Astrocyte of the hippocampus (primary cell): ENCODE measurements at regions not wholly inside any gene's neighbourhood (a gene's known extent, or its start where the extent isn't known, plus 50 kb on each side); places are given as distances from the start of the nearest gene placed in this dataset.
"Not testable (repeated sequence)": the region's sequence is repeated elsewhere in the genome, so short reads cannot be mapped to it uniquely, and the experiment has no call there.

Experiments used
- DNase-seq: peaks from one replicate; pipeline ENCODE4 v3.0.0; 2011; ENCODE audit warnings: low read depth, low spot score

DNA sequence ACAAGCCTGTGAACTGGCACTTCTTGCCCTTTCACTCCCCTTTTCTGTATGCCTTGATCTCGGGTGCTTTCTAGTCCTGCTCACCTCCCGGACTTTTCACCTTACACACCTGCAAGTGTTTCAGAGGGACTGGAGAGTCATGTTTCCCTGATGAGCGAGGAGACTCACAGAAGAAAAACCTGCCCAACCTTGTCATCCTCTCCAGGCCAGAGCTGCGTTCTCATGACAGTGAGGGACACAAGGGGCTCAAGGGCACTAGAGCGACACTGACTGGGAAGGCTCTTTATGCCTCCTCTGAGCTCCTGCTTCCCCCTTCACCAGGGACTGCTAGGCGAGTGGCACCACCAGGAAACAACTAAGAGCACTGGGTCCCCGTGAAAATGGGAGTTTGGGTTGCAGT lies 376.9 kb upstream of the RPS23 start:
- DNase-seq: no peak

- DNase-seq: no peak
Measured at GRCh38 chr5:82649943-82650342, 371.8 kb upstream of the RPS23 start.

DNA sequence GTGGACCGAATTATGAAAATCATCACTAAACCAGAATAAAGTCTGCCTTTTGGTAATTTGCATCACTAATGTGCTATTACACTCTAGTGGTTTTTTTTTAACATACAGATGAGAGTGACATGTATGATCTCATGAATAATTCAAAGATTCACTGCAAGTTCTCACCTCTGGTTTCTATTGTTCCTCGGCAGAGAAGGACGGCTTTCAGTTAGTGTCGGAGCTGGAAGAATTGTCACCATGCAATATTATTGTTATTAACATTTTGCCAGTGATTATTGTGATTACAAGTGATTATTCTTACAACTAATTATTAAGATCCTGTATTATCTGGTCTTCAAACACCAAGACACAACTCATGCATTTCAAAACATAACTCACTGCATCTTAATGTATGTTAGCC lies 366.6 kb upstream of the RPS23 start:
- no peak for DNase-seq

- no peak for DNase-seq
Measured at GRCh38 chr5:82644229-82644628, 366.1 kb upstream of the RPS23 start.

DNA sequence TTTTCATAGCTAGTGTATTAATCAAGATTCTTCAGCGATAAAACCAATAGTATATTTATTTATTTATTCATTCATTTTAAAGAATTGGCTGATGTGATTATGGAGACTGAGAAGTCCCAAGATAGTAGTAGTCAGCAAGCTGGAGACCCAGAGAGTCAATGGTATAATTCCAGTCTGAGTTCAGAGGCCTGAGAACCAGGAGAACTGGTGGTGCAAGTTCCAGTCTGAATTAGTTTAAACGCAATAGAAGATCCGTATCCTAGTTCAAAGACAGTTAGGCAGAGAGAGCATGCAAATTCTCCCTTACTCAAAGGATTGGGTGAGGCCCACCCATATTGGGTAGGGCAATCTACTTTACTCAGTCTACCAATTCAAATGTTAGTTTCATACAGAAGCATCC lies 364.2 kb upstream of the RPS23 start:
- no peak for DNase-seq

- DNase-seq: peak; percentile 92
Measured at GRCh38 chr5:82641331-82642003, 363.3 kb upstream of the RPS23 start.

DNA sequence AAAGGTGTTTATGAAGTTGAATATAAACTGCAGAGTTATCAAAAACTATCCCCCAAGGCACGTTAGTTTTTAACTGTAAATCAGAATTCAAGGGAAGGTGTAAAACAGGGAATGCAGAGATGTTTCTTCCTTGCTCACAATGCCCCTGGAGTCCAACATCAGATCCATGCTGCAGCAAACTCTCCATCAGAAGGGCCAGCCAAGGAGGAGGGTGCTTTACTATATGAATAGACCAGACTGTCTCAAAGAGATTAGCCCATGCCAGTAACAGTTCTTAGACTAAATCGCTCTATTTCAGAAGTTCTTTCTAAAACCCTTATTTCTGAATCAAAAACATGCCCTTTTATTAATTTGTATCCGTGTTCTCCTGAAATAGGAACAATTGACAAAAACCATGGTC lies 362.8 kb upstream of the RPS23 start:
- DNase-seq: no peak

- DNase-seq: peak; percentile 28
Measured at GRCh38 chr5:82639393-82640144, 361.4 kb upstream of the RPS23 start.

- no peak for DNase-seq
Measured at GRCh38 chr5:82636591-82636990, 358.4 kb upstream of the RPS23 start.

GRCh38 chr5:82635561-82636288 lies 357.6 kb upstream of the RPS23 start:
- DNase-seq: peak; percentile 77

GRCh38 chr5:82628364-82628910 lies 350.3 kb upstream of the RPS23 start:
- DNase-seq: no peak

GRCh38 chr5:82626905-82627591 lies 348.9 kb upstream of the RPS23 start:
- not testable (repeated sequence) for DNase-seq

GRCh38 chr5:82626012-82626411 lies 347.9 kb upstream of the RPS23 start:
- not testable (repeated sequence) for DNase-seq

GRCh38 chr5:82624062-82624461 lies 345.9 kb upstream of the RPS23 start:
- no peak for DNase-seq

DNA sequence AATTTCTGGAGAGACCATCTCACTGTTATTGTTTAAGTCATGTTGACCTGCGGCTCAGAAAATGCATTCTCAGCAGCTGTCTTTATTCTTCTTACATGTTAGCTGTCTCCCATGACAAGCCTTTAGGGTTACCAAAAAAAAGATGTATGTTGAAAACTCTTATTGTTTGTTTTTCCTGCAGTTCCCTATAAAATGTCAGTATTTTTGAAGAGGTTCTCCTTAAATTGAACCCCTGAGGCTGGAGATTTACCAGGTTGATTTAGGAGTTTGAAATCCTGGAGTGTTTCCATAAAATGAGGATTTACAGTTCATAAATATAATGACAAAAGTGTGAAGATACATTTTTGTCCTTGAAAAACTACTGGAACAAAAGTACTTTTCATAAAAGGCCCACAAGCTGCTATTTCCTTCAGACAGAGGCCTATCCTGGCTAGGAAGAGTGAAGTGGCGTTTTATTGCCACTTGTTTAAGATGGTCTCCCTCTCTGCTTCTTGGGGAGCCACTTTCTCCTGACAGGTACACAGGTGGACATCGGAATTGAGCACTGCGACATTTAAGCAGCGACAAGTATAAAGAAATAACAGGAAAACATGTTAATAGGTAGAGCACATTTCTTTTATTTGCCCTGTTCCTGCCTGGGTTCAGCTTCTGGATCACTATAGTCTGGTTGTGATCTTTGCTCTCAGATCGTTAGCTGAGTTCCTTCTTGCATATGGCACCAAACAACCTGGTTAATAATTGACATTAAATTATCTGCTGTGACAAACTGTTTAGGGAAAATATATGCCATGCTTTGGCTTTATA lies 344.8 kb upstream of the RPS23 start:
- DNase-seq: no peak

GRCh38 chr5:82622205-82622604 lies 344.1 kb upstream of the RPS23 start:
- DNase-seq: peak; percentile 56

DNA sequence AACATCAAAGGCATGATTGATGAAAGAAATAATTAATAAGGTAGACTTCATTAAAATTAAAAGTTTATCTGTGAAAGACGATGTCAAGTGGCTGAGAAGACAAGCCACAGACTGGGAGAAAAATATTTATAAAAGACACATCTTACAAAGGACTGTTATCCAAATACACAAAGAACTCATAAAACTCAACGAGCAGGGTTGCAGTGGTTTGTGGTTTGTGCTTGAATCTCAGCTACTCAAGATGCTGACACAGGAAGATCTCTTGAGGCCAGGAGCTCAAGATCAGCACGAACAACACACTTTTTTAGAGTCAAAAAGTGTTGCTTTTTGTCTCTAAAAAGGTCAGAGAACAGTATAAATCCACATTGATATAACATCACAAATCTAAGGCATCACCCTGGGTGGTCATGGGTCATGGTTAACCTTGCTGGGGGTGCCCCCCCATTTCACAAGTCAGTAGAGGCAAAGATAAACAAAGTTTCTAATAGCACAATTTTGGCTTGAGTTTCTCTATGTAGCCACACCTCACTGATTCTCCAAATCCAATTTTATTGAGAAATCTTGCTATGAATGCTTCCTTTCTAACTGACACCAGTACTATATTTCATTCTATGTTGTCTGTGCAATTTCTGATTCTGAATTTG lies 342.9 kb upstream of the RPS23 start:
- peak; percentile 59 for DNase-seq

DNA sequence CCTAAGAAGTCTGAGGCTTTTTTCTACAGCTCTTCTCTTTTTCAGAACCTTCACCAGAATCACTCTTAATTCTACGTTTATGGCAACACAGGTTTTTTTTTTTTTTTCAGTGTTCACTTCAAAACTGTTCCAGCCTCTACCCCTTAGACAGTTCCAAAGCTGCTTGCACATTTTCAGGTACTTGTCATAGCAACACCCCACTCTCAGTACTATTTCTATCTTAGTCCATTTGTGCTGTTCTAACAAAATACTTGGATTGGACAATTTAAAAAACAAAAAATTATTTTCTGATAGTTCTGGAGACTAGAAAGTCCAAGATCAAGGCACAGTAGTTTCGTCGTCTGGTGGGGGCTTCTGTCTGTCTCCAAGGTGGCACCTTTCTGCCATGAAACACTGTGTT lies 340.9 kb upstream of the RPS23 start:
- DNase-seq: no peak

GRCh38 chr5:82614706-82615105 lies 336.6 kb upstream of the RPS23 start:
- no peak for DNase-seq

- DNase-seq: no peak
Measured at GRCh38 chr5:82613891-82614290, 335.7 kb upstream of the RPS23 start.
